ENCODE measurements at regions not wholly inside any gene's neighbourhood (a gene's known extent, or its start where the extent isn't known, plus 50 kb on each side); places are given as distances from the start of the nearest gene placed in this dataset.

DNA sequence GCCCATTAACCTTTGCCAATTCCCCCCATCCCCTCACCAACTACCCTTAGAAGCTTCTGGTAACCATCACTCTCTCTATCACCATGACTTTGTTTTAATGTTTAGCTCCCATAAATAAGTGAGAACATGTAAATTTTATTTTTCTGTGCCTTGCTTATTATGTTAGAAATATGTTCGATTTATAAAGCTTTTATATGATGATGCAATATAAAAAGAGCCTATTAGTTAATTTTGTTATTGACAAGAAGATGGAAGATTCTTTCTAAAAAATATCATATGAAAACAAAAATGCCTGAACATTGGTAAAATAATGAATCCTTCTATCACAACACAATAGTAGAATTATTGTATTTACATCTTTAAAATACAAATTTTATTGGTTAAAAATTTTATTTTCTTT lies 836.1 kb upstream of the TMPRSS15 start:
- TF ChIP-seq, protein P1, sequence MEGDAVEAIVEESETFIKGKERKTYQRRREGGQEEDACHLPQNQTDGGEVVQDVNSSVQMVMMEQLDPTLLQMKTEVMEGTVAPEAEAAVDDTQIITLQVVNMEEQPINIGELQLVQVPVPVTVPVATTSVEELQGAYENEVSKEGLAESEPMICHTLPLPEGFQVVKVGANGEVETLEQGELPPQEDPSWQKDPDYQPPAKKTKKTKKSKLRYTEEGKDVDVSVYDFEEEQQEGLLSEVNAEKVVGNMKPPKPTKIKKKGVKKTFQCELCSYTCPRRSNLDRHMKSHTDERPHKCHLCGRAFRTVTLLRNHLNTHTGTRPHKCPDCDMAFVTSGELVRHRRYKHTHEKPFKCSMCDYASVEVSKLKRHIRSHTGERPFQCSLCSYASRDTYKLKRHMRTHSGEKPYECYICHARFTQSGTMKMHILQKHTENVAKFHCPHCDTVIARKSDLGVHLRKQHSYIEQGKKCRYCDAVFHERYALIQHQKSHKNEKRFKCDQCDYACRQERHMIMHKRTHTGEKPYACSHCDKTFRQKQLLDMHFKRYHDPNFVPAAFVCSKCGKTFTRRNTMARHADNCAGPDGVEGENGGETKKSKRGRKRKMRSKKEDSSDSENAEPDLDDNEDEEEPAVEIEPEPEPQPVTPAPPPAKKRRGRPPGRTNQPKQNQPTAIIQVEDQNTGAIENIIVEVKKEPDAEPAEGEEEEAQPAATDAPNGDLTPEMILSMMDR (IDR thresholded peaks at IDR 0.05): no peak
- TF ChIP-seq POLR2A (IDR thresholded peaks at IDR 0.05) (no peak), POLR2AphosphoS5 (IDR thresholded peaks at IDR 0.05) (no peak), EP300 (IDR thresholded peaks at IDR 0.05) (no peak)
